Hepatocyte (in vitro differentiated cells): ENCODE measurements at regions not wholly inside any gene's neighbourhood (a gene's known extent, or its start where the extent isn't known, plus 50 kb on each side); places are given as distances from the start of the nearest gene placed in this dataset.

Source experiments
- CTCF ChIP-seq: fragments of 200-600 bp; sonication (generic); IDR thresholded peaks from 2 replicates; pipeline ENCODE4 v1.5.1; 2016; ENCODE audit warnings: antibody characterized with exemption, mild to moderate bottlenecking; ENCODE audit not compliant: poor library complexity
- EZH2 ChIP-seq: fragments of 200-600 bp; sonication (generic); IDR thresholded peaks from 2 replicates; pipeline ENCODE4 v1.6.1; 2016; ENCODE audit warnings: antibody characterized with exemption, mild to moderate bottlenecking, borderline replicate concordance
- EZH2phosphoT487 ChIP-seq: fragments of 200-600 bp; sonication (generic); IDR thresholded peaks from one replicate; pipeline ENCODE4 v1.6.1; 2018; ENCODE audit warnings: antibody characterized with exemption, mild to moderate bottlenecking, low read depth, moderate library complexity; ENCODE audit not compliant: unreplicated experiment, severe bottlenecking

- TF ChIP-seq CTCF (no peak), EZH2phosphoT487 (no peak), EZH2 (no peak)
Observed at GRCh38 chr15:98139337-98139736, 178.8 kb downstream of the ARRDC4 start.
